NCI-H2196 (cell line): ENCODE measurements at regions not wholly inside any gene's neighbourhood (a gene's known extent, or its start where the extent isn't known, plus 50 kb on each side); places are given as distances from the start of the nearest gene placed in this dataset.
A peak's percentile ranks its signal among the peaks of the same experiment; 100 is the strongest.

ENCODE experiments used
- DNase-seq: peaks from one replicate; lab custom pipeline; 2025; ENCODE audit not compliant: unreplicated experiment; lab: John Stamatoyannopoulos, UW

GRCh38 chr13:26942184-26942583 is 181.6 kb upstream of the GPR12 start:
- no peak for DNase-seq

DNA sequence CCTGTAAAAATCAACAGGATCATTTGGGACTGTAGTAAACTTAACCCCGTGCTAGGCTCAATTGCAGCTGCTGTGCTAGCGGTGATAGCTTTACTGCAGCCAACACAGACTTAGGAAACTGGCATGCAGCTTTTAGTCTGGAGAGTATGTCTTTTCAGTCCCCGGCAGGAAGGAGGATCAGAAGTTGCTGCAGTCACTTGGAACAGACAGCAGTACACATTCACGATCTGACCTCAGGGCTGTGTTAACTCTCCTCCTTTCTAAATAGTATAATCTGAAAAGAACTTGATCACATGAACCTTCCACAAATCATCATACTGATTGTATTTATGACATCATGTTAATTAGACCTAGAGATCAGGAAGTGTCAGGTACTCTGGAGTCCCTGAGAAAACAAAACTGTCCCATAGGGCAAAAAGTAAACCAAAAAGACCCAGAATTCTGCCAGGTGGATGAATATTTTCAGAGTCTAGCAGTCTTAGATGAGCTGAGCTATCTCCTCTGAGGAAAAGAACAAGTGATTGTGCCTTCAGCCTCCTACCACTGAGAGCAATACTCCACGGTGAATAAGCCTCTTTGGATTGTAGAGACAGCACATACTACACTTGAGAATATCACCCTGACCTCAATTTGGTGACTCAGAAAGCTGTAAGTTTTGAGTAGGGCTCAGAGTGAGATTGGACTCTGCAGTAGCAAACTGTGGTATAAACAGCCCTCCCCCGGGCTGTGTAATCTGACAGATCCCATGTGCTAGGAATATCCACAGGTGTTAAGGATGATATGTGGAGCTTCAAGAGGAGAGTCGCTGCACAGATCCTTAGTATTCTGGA is 181.0 kb upstream of the GPR12 start:
- DNase-seq: no peak

- no peak for DNase-seq
Measured at GRCh38 chr13:26934096-26934495, 173.5 kb upstream of the GPR12 start.

GRCh38 chr13:26932465-26932864 is 171.9 kb upstream of the GPR12 start:
- DNase-seq: no peak

GRCh38 chr13:26929971-26930730 is 169.6 kb upstream of the GPR12 start:
- DNase-seq: peak; percentile 67

DNA sequence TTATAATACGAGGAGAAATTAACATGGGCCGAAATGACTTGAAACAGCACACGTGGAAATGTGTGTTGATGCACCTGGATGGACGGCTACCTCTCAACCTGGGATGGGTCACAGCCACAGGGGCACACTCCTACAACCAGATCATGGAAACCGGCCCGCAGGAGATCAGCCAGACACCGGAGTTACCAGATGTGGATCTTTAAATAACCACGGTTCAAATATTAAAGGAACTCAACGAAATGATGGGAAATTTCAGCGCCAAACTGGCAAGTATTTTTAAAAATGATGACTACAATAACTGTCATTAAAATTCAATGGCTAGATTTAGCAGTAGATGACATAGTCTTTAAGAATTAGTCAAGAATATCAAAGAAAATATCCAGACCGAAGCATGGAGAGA is 166.9 kb upstream of the GPR12 start:
- DNase-seq: no peak

GRCh38 chr13:26926371-26926770 is 165.8 kb upstream of the GPR12 start:
- DNase-seq: no peak

- no peak for DNase-seq
Measured at GRCh38 chr13:26923824-26924605, 163.4 kb upstream of the GPR12 start.

GRCh38 chr13:26921918-26922317 is 161.3 kb upstream of the GPR12 start:
- no peak for DNase-seq

DNA sequence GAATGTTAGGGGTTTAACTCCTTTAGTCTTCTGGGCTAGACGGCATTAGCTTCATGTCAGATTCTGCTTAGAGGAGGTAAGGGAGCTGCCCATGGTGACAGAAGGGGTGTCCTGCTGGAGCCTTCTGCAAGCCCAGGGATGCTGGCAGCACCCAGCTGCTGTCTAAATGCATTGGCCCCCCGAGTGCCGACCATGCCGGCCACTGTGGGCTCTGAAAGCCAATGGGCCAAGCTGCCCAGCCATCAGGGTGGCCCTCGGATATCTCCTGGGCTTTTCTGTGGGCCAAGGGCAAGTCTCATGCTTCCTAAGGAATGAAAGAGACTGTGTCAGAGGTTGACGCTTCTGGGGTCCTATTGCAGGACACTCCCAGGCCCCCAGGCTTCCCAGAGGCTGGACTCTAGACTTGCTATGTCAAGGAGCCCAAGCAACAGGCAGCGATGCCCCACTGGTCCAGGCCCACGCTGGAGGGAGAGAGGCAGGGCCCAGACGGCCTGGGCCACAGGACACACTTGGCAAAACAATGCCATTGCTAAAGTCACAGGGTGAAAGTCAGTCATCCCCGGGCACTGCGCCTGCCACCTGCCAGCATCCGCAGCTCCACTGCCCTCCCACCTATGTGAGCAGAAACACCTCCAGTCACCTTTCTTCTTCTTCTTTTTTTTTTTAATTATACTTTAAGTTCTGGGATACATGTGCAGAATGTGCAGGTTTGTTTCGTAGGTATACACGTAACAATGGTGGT is 160.2 kb upstream of the GPR12 start:
- DNase-seq: no peak

- DNase-seq: no peak
Measured at GRCh38 chr13:26919732-26920131, 159.1 kb upstream of the GPR12 start.

DNA sequence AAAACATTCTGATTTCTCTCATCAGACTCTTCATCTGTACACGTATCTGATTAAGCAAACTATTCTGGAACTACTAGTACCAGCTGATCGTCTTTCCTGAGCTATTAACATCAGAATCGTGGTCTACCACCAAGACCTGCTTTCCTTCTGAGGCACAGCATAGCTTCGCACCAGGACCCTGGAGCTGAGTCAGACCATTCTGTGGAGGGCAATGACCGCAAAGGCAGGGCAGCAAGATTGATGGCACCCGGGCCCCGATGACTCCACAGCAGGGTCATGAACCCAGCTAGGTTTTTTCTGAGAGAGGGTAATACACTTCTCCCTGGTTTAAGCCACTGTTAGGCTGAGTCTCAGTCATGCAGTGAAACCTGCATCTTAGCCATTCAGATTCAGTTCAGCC is 158.7 kb upstream of the GPR12 start:
- DNase-seq: no peak

- DNase-seq: peak; percentile 0
Measured at GRCh38 chr13:26914624-26915023, 154.0 kb upstream of the GPR12 start.

DNA sequence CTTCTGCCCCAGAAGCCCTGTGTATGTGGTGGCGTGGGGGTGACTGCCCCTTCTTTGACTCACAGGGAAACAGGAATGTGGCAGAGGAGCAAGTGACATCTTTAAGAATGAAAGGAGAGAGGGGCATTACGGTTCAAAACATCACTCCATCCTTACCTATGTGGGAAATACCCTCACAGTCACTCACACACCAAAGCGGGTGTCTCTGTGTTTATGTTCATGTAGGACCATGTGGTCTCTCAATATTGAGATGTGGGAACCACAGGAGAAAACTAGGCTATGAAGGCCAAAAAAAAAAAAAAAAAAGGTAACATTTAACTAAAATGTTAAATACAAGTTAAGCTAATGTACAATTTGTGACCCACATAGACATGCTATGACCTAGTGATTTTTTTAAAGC is 153.6 kb upstream of the GPR12 start:
- DNase-seq: no peak

DNA sequence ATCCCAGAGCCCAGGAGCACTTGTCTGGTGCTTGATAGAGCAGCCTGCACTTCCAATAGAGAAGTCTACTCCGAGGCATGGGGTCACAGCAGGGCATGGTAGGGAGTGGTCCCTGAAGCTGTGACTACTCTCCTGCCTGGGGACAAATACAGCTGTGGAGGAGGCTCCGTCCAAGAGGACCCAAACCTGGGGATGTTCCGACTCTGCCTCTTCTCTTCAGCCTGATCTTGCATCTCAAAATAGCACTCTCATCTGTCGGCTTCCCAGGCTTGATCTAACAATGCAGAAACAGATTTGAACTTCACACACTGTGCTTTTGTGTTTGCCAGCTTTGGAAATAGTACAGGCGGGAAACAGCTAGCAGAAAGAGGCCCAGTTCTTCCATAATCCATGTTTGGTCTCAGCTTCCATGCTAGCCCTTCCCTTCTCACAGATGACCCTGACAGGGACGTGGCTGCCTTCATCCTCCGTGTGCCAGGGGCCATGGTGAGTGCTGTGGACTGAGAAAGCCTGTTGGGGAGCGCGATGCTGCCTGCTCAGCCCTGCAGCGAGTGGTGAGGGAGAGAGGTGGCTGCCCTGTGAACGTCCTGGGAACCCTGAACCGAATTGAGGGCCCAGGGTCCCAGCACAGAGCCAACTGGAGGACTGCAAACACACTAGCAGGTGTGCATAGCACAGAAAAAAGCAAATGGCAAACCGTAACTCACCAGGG is 150.3 kb upstream of the GPR12 start:
- no peak for DNase-seq

GRCh38 chr13:26909477-26909876 is 148.9 kb upstream of the GPR12 start:
- no peak for DNase-seq

- no peak for DNase-seq
Measured at GRCh38 chr13:26908126-26908525, 147.5 kb upstream of the GPR12 start.

GRCh38 chr13:26899202-26899601 is 138.6 kb upstream of the GPR12 start:
- DNase-seq: no peak

- DNase-seq: no peak
Measured at GRCh38 chr13:26897706-26898550, 137.3 kb upstream of the GPR12 start.
